ENCODE measurements at regions not wholly inside any gene's neighbourhood (a gene's known extent, or its start where the extent isn't known, plus 50 kb on each side); places are given as distances from the start of the nearest gene placed in this dataset.

DNA sequence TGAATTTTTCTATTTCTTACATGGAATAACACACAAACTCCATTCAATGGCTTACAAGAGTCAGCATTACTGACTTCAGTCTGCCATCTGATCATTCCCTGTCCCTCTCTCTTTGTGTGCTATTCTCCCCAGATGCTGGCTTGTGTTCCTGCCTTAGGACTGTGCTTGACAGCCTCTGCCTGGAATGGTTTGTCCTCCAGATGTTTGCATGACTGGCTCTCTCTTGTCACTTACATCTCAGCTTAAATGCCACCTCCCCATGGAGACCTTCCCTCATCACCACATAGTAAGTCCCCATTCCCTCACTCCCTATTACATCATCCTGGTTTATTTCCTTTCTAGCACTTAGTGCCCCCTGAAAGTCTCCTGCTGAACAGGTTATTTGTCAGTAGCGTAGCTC is 181.6 kb downstream of the KTN1 start (continued):
- TF ChIP-seq, protein P1, sequence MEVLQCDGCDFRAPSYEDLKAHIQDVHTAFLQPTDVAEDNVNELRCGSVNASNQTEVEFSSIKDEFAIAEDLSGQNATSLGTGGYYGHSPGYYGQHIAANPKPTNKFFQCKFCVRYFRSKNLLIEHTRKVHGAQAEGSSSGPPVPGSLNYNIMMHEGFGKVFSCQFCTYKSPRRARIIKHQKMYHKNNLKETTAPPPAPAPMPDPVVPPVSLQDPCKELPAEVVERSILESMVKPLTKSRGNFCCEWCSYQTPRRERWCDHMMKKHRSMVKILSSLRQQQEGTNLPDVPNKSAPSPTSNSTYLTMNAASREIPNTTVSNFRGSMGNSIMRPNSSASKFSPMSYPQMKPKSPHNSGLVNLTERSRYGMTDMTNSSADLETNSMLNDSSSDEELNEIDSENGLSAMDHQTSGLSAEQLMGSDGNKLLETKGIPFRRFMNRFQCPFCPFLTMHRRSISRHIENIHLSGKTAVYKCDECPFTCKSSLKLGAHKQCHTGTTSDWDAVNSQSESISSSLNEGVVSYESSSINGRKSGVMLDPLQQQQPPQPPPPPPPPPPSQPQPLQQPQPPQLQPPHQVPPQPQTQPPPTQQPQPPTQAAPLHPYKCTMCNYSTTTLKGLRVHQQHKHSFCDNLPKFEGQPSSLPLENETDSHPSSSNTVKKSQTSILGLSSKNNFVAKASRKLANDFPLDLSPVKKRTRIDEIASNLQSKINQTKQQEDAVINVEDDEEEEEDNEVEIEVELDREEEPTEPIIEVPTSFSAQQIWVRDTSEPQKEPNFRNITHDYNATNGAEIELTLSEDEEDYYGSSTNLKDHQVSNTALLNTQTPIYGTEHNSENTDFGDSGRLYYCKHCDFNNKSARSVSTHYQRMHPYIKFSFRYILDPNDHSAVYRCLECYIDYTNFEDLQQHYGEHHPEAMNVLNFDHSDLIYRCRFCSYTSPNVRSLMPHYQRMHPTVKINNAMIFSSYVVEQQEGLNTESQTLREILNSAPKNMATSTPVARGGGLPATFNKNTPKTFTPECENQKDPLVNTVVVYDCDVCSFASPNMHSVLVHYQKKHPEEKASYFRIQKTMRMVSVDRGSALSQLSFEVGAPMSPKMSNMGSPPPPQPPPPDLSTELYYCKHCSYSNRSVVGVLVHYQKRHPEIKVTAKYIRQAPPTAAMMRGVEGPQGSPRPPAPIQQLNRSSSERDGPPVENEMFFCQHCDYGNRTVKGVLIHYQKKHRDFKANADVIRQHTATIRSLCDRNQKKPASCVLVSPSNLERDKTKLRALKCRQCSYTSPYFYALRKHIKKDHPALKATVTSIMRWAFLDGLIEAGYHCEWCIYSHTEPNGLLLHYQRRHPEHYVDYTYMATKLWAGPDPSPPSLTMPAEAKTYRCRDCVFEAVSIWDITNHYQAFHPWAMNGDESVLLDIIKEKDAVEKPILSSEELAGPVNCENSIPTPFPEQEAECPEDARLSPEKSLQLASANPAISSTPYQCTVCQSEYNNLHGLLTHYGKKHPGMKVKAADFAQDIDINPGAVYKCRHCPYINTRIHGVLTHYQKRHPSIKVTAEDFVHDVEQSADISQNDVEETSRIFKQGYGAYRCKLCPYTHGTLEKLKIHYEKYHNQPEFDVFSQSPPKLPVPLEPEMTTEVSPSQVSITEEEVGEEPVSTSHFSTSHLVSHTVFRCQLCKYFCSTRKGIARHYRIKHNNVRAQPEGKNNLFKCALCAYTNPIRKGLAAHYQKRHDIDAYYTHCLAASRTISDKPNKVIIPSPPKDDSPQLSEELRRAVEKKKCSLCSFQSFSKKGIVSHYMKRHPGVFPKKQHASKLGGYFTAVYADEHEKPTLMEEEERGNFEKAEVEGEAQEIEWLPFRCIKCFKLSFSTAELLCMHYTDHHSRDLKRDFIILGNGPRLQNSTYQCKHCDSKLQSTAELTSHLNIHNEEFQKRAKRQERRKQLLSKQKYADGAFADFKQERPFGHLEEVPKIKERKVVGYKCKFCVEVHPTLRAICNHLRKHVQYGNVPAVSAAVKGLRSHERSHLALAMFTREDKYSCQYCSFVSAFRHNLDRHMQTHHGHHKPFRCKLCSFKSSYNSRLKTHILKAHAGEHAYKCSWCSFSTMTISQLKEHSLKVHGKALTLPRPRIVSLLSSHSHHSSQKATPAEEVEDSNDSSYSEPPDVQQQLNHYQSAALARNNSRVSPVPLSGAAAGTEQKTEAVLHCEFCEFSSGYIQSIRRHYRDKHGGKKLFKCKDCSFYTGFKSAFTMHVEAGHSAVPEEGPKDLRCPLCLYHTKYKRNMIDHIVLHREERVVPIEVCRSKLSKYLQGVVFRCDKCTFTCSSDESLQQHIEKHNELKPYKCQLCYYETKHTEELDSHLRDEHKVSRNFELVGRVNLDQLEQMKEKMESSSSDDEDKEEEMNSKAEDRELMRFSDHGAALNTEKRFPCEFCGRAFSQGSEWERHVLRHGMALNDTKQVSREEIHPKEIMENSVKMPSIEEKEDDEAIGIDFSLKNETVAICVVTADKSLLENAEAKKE (CRISPR knock-in tag; IDR thresholded peaks at IDR 0.05) = no peak
- TF ChIP-seq ZNF114 (CRISPR knock-in tag; IDR thresholded peaks at IDR 0.05) (no peak), POLR2AphosphoS5 (IDR thresholded peaks at IDR 0.05; ENCODE audit: low read depth) (no peak), EZH2phosphoT487 (IDR thresholded peaks at IDR 0.05; ENCODE audit: unreplicated experiment) (no peak), ZNF331 (CRISPR knock-in tag; IDR thresholded peaks at IDR 0.05; ENCODE audit: low read depth) (no peak), STAT1 (IDR thresholded peaks at IDR 0.05; ENCODE audit: unreplicated experiment) (no peak)
- TF ChIP-seq, protein P2, sequence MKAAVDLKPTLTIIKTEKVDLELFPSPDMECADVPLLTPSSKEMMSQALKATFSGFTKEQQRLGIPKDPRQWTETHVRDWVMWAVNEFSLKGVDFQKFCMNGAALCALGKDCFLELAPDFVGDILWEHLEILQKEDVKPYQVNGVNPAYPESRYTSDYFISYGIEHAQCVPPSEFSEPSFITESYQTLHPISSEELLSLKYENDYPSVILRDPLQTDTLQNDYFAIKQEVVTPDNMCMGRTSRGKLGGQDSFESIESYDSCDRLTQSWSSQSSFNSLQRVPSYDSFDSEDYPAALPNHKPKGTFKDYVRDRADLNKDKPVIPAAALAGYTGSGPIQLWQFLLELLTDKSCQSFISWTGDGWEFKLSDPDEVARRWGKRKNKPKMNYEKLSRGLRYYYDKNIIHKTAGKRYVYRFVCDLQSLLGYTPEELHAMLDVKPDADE (IDR thresholded peaks at IDR 0.05) = no peak

DNA sequence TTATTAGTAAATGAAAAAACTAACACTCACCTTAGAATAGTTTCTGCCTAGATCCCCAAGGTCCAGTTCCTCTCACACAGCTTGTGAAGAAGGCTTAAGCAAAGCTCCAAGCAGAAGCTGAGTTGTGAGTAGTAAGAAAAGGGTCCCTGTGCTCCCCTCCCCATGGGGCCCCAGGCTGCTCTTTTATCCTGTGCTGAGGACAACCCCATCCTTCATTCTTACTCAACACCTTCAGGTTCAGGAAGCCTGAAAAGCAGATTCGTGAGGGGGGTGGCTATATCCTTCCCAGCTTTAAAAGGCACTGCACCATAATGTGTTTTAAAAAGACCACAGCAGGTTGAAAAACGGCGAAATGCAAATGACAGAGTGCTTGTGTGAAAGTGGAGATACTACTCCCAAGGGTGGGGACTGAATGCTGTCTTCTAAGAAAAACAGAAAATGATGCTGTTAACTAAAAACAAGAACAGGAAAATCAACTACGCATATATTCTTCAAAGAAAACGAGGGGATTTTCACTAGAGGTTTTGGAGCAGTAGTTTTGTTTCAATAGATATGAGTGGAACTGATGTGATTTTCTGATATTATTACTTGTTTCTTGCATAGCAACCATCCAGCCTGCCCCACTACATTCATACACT is 182.7 kb downstream of the KTN1 start:
- H3K4me2 ChIP-seq = peak overlapping the region; percentile 46; the same call in 1 of the 2 replicates
- ATAC-seq (peak; percentile 69), DNase-seq (ENCODE audit: low spot score) (no peak)
- H3K27ac ChIP-seq (ENCODE audit: low read depth) = no peak overlapping the region
- no peaks in the 10 kb centered on the region for H3K36me3 ChIP-seq (ENCODE audit: insufficient read depth)
- Mint-ChIP-seq H3K4me3 (no peak overlapping the region), H3K27ac (no peak overlapping the region), H3K36me3 (ENCODE audit: low read depth) (no peaks in the 10 kb centered on the region), H3K9me3 (no peaks in the 10 kb centered on the region), H3K27me3 (ENCODE audit: insufficient read depth, low read depth, poor library complexity) (no peaks in the 10 kb centered on the region), H3K4me1 (peaks cover 29% of the 10 kb centered on the region)
- no peaks in the 10 kb centered on the region for H4K20me1 ChIP-seq (replicated peaks; ENCODE audit: insufficient read depth)
- peaks cover 26% of the 10 kb centered on the region for H3K4me1 ChIP-seq (ENCODE audit: insufficient read depth)
- H3K79me2 ChIP-seq (replicated peaks; ENCODE audit: insufficient read depth) = no peaks in the 10 kb centered on the region
- no peaks in the 10 kb centered on the region for H3K27me3 ChIP-seq (ENCODE audit: insufficient read depth)
- H3K9me2 ChIP-seq (ENCODE audit: insufficient read depth) = no peaks in the 10 kb centered on the region; the same call in 1 of the 2 replicates
- H2AFZ ChIP-seq = peak overlapping the region; percentile 30; the same call in 1 of the 2 replicates
- no peaks in the 10 kb centered on the region for H3F3A ChIP-seq (replicated peaks; ENCODE audit: low read depth)
- H3K4me3 ChIP-seq = no peak overlapping the region
- TF ChIP-seq EZH2phosphoT487 (IDR thresholded peaks at IDR 0.05; ENCODE audit: unreplicated experiment) (no peak), CREB1 (CRISPR knock-in tag; IDR thresholded peaks at IDR 0.05; ENCODE audit: low read depth) (no peak)
- TF ChIP-seq, protein P3, sequence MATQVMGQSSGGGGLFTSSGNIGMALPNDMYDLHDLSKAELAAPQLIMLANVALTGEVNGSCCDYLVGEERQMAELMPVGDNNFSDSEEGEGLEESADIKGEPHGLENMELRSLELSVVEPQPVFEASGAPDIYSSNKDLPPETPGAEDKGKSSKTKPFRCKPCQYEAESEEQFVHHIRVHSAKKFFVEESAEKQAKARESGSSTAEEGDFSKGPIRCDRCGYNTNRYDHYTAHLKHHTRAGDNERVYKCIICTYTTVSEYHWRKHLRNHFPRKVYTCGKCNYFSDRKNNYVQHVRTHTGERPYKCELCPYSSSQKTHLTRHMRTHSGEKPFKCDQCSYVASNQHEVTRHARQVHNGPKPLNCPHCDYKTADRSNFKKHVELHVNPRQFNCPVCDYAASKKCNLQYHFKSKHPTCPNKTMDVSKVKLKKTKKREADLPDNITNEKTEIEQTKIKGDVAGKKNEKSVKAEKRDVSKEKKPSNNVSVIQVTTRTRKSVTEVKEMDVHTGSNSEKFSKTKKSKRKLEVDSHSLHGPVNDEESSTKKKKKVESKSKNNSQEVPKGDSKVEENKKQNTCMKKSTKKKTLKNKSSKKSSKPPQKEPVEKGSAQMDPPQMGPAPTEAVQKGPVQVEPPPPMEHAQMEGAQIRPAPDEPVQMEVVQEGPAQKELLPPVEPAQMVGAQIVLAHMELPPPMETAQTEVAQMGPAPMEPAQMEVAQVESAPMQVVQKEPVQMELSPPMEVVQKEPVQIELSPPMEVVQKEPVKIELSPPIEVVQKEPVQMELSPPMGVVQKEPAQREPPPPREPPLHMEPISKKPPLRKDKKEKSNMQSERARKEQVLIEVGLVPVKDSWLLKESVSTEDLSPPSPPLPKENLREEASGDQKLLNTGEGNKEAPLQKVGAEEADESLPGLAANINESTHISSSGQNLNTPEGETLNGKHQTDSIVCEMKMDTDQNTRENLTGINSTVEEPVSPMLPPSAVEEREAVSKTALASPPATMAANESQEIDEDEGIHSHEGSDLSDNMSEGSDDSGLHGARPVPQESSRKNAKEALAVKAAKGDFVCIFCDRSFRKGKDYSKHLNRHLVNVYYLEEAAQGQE (IDR thresholded peaks at IDR 0.05; ENCODE audit: unreplicated experiment) = no peak

All from GM23338 (cell line).